Gastroesophageal sphincter (tissue), 3 donors: ENCODE measurements at regions not wholly inside any gene's neighbourhood (a gene's known extent, or its start where the extent isn't known, plus 50 kb on each side); places are given as distances from the start of the nearest gene placed in this dataset.

ENCODE experiments used
- CTCF ChIP-seq, 4 experiments: fragments of 200-600 bp in 2 of 4; fragments of 450-650 bp in 2 of 4; sonication (generic) in 1 of 4; IDR thresholded peaks; one replicate each; pipeline ENCODE4 v1.5.1; 2017 to 2019; ENCODE audit warnings: antibody characterized with exemption in 4 of 4, mild to moderate bottlenecking in 2 of 4, moderate library complexity in 2 of 4
- POLR2A ChIP-seq, 2 donors: fragments of 450-650 bp; IDR thresholded peaks; one replicate each; pipeline ENCODE4 v1.6.1; 2017; ENCODE audit warnings: antibody characterized with exemption in 2 of 2, mild to moderate bottlenecking in 2 of 2, moderate library complexity in 1 of 2
- POLR2AphosphoS5 ChIP-seq: sonication (generic); formaldehyde crosslinking; IDR thresholded peaks from one replicate; pipeline ENCODE4 v1.6.1; 2017; ENCODE audit warnings: antibody characterized with exemption

DNA sequence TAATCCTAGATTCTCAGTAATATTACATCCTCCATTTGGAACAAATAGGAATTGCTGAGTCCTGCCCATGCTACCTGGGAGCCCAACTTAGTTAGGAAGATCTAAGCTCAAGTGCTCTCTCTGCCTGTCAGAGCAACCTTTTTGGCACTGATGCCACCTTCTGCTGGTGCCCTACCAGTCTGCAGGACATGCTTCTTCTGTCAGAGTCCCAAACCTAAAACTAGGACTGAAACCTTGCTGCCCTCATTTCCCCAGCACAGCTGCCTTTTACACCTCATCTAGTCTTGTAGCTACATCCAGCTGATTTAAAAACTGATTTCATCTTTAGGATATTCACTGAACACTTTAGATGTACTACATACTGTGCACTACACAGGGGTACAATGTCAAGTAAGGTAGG, 118.7 kb downstream of the LYPLAL1 start:
- TF ChIP-seq CTCF (IDR thresholded peaks at IDR 0.05) (no peak), POLR2A (IDR thresholded peaks at IDR 0.05) (no peak), POLR2AphosphoS5 (no peak)
